ENCODE measurements at regions not wholly inside any gene's neighbourhood (a gene's known extent, or its start where the extent isn't known, plus 50 kb on each side); places are given as distances from the start of the nearest gene placed in this dataset.

DNA sequence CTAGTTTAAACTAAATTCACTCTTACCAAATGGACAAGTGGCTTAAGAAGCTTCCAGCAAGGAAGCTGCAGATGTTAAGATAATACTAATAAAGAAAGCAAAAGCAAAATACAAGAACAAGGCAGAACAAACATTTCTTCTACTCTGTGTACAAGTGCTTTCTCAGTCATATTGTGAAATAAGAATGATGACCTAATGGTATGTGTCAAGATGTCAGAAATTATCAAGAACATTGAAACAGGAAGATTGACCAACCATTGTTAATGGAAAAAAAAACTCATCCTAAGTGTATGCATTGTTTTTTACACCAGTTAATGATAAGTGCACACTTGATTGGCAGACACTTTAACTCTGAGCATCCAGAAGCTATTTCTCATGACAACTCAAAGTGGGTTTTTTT, 65.4 kb upstream of the P2RY1 start:
- no peak overlapping the region for H3K27ac ChIP-seq (ENCODE audit: low read depth, low read length)
- no peaks in the 10 kb centered on the region for H3K9me3 ChIP-seq (ENCODE audit: insufficient read depth, low read length)
- no peaks in the 10 kb centered on the region for H3F3A ChIP-seq (ENCODE audit: insufficient read depth)
- H3K9me2 ChIP-seq (replicated peaks; ENCODE audit: insufficient read depth, low read length): no peaks in the 10 kb centered on the region
- H3K79me2 ChIP-seq (ENCODE audit: insufficient read depth, low read length): no peaks in the 10 kb centered on the region
- H3K9ac ChIP-seq (ENCODE audit: low read length): no peak overlapping the region
- H2AFZ ChIP-seq (ENCODE audit: low read depth, low read length, severe bottlenecking): no peak overlapping the region
- no peaks in the 10 kb centered on the region for H3K36me3 ChIP-seq (ENCODE audit: low read length)
- TF ChIP-seq, protein P1, sequence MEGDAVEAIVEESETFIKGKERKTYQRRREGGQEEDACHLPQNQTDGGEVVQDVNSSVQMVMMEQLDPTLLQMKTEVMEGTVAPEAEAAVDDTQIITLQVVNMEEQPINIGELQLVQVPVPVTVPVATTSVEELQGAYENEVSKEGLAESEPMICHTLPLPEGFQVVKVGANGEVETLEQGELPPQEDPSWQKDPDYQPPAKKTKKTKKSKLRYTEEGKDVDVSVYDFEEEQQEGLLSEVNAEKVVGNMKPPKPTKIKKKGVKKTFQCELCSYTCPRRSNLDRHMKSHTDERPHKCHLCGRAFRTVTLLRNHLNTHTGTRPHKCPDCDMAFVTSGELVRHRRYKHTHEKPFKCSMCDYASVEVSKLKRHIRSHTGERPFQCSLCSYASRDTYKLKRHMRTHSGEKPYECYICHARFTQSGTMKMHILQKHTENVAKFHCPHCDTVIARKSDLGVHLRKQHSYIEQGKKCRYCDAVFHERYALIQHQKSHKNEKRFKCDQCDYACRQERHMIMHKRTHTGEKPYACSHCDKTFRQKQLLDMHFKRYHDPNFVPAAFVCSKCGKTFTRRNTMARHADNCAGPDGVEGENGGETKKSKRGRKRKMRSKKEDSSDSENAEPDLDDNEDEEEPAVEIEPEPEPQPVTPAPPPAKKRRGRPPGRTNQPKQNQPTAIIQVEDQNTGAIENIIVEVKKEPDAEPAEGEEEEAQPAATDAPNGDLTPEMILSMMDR (IDR thresholded peaks at IDR 0.05; ENCODE audit: insufficient read depth, low read length, poor library complexity, severe bottlenecking): no peak
- TF ChIP-seq EZH2phosphoT487 (conservative IDR thresholded peaks at IDR 0.05; ENCODE audit: low read length): no peak
- H4K20me1 ChIP-seq (ENCODE audit: low read depth, low read length): no peaks in the 10 kb centered on the region
- no peaks in the 10 kb centered on the region for H3K27me3 ChIP-seq (ENCODE audit: low read length)
- H3K4me2 ChIP-seq (ENCODE audit: low read depth, low read length, poor library complexity, severe bottlenecking): no peak overlapping the region
- no peak overlapping the region for H3K4me3 ChIP-seq (ENCODE audit: insufficient read depth, low read length, poor library complexity, severe bottlenecking)

DNA sequence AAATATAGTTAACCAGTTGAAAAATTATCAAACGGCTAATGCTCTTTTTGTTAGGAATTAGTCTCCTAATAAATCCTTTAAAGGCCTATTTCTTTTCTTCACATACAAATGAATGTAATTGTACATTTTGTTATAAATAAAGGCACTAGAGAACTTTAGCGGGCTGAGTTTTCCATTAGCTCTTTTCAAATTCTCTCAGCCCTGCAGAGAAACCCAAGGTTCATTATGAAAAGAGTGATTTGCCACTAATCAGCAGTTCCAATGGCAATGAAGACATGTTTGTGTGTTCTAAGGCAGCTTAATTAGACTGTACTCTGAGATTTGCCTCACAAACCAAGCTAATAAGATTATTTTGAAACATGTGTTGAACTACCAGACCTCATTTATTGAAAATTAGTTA, 64.6 kb upstream of the P2RY1 start:
- H2AFZ ChIP-seq (ENCODE audit: low read depth, low read length, severe bottlenecking): no peak overlapping the region
- no peaks in the 10 kb centered on the region for H3K79me2 ChIP-seq (ENCODE audit: insufficient read depth, low read length)
- no peak overlapping the region for H3K4me2 ChIP-seq (ENCODE audit: low read depth, low read length, poor library complexity, severe bottlenecking)
- H3K27ac ChIP-seq (ENCODE audit: low read depth, low read length): no peak overlapping the region
- no peaks in the 10 kb centered on the region for H3K9me2 ChIP-seq (replicated peaks; ENCODE audit: insufficient read depth, low read length)
- H3K4me3 ChIP-seq (ENCODE audit: insufficient read depth, low read length, poor library complexity, severe bottlenecking): no peak overlapping the region
- H3F3A ChIP-seq (ENCODE audit: insufficient read depth): no peaks in the 10 kb centered on the region
- no peaks in the 10 kb centered on the region for H4K20me1 ChIP-seq (ENCODE audit: low read depth, low read length)
- TF ChIP-seq, protein P1 (IDR thresholded peaks at IDR 0.05; ENCODE audit: insufficient read depth, low read length, poor library complexity, severe bottlenecking): no peak
- TF ChIP-seq EZH2phosphoT487 (conservative IDR thresholded peaks at IDR 0.05; ENCODE audit: low read length): no peak
- H3K36me3 ChIP-seq (ENCODE audit: low read length): no peaks in the 10 kb centered on the region
- no peaks in the 10 kb centered on the region for H3K27me3 ChIP-seq (ENCODE audit: low read length)
- H3K9me3 ChIP-seq (ENCODE audit: insufficient read depth, low read length): no peaks in the 10 kb centered on the region
- no peak overlapping the region for H3K9ac ChIP-seq (ENCODE audit: low read length)

DNA sequence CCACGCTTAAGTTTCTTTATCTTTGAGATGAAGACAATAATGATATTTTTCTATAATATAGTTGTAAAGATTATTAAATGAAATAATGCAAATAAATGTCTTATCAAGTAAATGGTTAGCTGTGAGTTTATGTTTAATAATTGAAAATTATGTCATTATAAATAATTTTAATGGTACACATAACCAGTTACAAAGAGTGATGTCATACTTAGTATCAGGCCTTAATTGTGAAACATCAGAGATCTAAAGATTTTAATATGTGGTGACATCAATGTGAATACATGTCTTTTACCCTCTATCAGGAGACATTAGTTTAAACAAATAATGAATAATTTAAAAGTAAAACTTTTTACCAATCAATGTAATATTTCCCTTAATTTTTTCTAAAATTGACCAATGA, 63.8 kb upstream of the P2RY1 start:
- H3K9me2 ChIP-seq (replicated peaks; ENCODE audit: insufficient read depth, low read length): no peaks in the 10 kb centered on the region
- H3K79me2 ChIP-seq (ENCODE audit: insufficient read depth, low read length): no peaks in the 10 kb centered on the region
- H3K27ac ChIP-seq (ENCODE audit: low read depth, low read length): no peak overlapping the region
- H3K9me3 ChIP-seq (ENCODE audit: insufficient read depth, low read length): no peaks in the 10 kb centered on the region
- no peaks in the 10 kb centered on the region for H3K27me3 ChIP-seq (ENCODE audit: low read length)
- no peak overlapping the region for H3K4me2 ChIP-seq (ENCODE audit: low read depth, low read length, poor library complexity, severe bottlenecking)
- no peak overlapping the region for H3K4me3 ChIP-seq (ENCODE audit: insufficient read depth, low read length, poor library complexity, severe bottlenecking)
- no peak overlapping the region for H3K9ac ChIP-seq (ENCODE audit: low read length)
- no peaks in the 10 kb centered on the region for H4K20me1 ChIP-seq (ENCODE audit: low read depth, low read length)
- no peaks in the 10 kb centered on the region for H3K36me3 ChIP-seq (ENCODE audit: low read length)
- H2AFZ ChIP-seq (ENCODE audit: low read depth, low read length, severe bottlenecking): no peak overlapping the region
- TF ChIP-seq EZH2phosphoT487 (conservative IDR thresholded peaks at IDR 0.05; ENCODE audit: low read length): no peak
- TF ChIP-seq, protein P1 (IDR thresholded peaks at IDR 0.05; ENCODE audit: insufficient read depth, low read length, poor library complexity, severe bottlenecking): no peak
- no peaks in the 10 kb centered on the region for H3F3A ChIP-seq (ENCODE audit: insufficient read depth)

All from SU-DHL-6 (cell line).